Neural progenitor cell (in vitro differentiated cells): ENCODE measurements at regions not wholly inside any gene's neighbourhood (a gene's known extent, or its start where the extent isn't known, plus 50 kb on each side); places are given as distances from the start of the nearest gene placed in this dataset.

Experiments
- EZH2 ChIP-seq: fragments of 200-600 bp; sonication (generic); IDR thresholded peaks from 2 replicates; pipeline ENCODE4 v1.6.1; 2017; ENCODE audit warnings: antibody characterized with exemption, mild to moderate bottlenecking, moderate library complexity
- TF ChIP-seq, protein P1 (sequence below): fragments of 200-600 bp; sonication (generic); IDR thresholded peaks from 2 replicates; pipeline ENCODE4 v1.5.1; 2017; ENCODE audit warnings: antibody characterized with exemption, mild to moderate bottlenecking

DNA sequence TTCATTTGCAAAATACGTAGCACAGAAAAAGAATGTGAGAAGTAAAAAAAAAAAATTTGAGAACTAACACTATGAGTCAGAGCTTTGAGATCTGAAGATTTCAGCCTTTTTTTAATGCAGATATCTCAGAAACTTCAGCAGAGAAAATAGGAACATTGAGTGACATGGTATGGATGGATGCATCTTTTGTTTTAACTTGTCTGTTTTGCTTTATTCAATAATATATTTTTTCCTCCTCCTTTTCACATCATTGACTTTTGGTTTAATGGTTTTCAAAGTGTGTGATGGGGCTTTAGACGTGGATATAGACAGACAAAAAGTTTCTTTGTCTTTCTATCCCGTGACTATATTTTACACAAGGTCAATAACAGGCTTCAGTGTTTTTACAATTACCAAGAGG is 426.7 kb upstream of the FRG2C start:
- TF ChIP-seq, protein P1, sequence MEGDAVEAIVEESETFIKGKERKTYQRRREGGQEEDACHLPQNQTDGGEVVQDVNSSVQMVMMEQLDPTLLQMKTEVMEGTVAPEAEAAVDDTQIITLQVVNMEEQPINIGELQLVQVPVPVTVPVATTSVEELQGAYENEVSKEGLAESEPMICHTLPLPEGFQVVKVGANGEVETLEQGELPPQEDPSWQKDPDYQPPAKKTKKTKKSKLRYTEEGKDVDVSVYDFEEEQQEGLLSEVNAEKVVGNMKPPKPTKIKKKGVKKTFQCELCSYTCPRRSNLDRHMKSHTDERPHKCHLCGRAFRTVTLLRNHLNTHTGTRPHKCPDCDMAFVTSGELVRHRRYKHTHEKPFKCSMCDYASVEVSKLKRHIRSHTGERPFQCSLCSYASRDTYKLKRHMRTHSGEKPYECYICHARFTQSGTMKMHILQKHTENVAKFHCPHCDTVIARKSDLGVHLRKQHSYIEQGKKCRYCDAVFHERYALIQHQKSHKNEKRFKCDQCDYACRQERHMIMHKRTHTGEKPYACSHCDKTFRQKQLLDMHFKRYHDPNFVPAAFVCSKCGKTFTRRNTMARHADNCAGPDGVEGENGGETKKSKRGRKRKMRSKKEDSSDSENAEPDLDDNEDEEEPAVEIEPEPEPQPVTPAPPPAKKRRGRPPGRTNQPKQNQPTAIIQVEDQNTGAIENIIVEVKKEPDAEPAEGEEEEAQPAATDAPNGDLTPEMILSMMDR: no peak
- TF ChIP-seq EZH2: no peak
